Transverse colon (tissue), 4 donors: ENCODE measurements at regions not wholly inside any gene's neighbourhood (a gene's known extent, or its start where the extent isn't known, plus 50 kb on each side); places are given as distances from the start of the nearest gene placed in this dataset.

Source experiments
- DNase-seq: peaks from one replicate; pipeline ENCODE4 v3.0.0-alpha.2; 2019
- H3K27ac ChIP-seq, 4 donors: fragments of 200-600 bp; sonication (generic); 2 replicates each; pipeline ENCODE4 v1.5.1; 2016 to 2018; ENCODE audit warnings: inconsistent platforms in 4 of 4
- H3K27me3 ChIP-seq: fragments of 200-600 bp; sonication (generic); 2 replicates; pipeline ENCODE4 v1.5.1; 2017; ENCODE audit warnings: inconsistent platforms
- H3K36me3 ChIP-seq, 4 donors: fragments of 200-600 bp; sonication (generic); 2 replicates each; pipeline ENCODE4 v1.5.1; 2017 to 2019; ENCODE audit warnings: inconsistent platforms in 4 of 4
- H3K4me1 ChIP-seq, 4 donors: fragments of 200-600 bp; sonication (generic); 2 replicates each; pipeline ENCODE4 v1.5.1; 2017 to 2020; ENCODE audit warnings: inconsistent platforms in 4 of 4
- H3K4me3 ChIP-seq, 4 donors: fragments of 200-600 bp; sonication (generic); 1 replicate in 1 of 4; 2 replicates in 3 of 4; pipeline versions ENCODE4 v1.5.1 to v1.6.1; 2017 to 2019; ENCODE audit warnings: inconsistent platforms in 4 of 4
- H3K9me3 ChIP-seq, 2 donors: fragments of 200-600 bp; sonication (generic); 2 replicates each; pipeline ENCODE4 v1.5.1; 2017 to 2019; ENCODE audit warnings: inconsistent platforms in 2 of 2
- CTCF ChIP-seq, 5 experiments: fragments of 200-600 bp in 3 of 5; fragments of 450-650 bp in 2 of 5; sonication (generic) in 3 of 5; IDR thresholded peaks; 1 replicate in 2 of 5; 2 replicates in 3 of 5; pipeline ENCODE4 v1.5.1; 2016 to 2017; ENCODE audit warnings: antibody characterized with exemption in 5 of 5, inconsistent platforms in 3 of 5, mild to moderate bottlenecking in 2 of 5, moderate library complexity in 1 of 5
- EP300 ChIP-seq: sonication (generic); formaldehyde crosslinking; IDR thresholded peaks from one replicate; pipeline ENCODE4 v1.6.1; 2017; ENCODE audit warnings: antibody characterized with exemption, low read depth
- POLR2A ChIP-seq: fragments of 450-650 bp; IDR thresholded peaks from one replicate; pipeline ENCODE4 v1.6.1; 2016; ENCODE audit warnings: antibody characterized with exemption, mild to moderate bottlenecking, moderate library complexity
- POLR2AphosphoS5 ChIP-seq, 3 donors: sonication (generic); formaldehyde crosslinking; IDR thresholded peaks; one replicate each; pipeline ENCODE4 v1.6.1; 2016; ENCODE audit warnings: antibody characterized with exemption in 3 of 3
- WGBS, 2 donors: methylation state at CpG; one replicate each; pipeline ENCODE4 v1.1.5; 2018; ENCODE audit warnings: low coverage in 1 of 2; 5-methylcytosine and 5-hydroxymethylcytosine counted together
- in situ Hi-C, 4 donors: fragments of 200-750 bp; cut with MboI; loops; one replicate each; pipeline versions ENCODE4 v1.15.0 to v1.15.1; 2017; ENCODE audit warnings: low sequenced_read_pairs in 3 of 4, low pct_ligation_motif_present in 1 of 4, low pct_unique_long_range_greater_than_20kb in 1 of 4
- intact Hi-C: fragments of 100-400 bp; cut with DNase I; formaldehyde crosslinking; loops from one replicate; pipeline ENCODE4 v1.15.1; 2023; ENCODE audit warnings: low total_unique reads

DNA sequence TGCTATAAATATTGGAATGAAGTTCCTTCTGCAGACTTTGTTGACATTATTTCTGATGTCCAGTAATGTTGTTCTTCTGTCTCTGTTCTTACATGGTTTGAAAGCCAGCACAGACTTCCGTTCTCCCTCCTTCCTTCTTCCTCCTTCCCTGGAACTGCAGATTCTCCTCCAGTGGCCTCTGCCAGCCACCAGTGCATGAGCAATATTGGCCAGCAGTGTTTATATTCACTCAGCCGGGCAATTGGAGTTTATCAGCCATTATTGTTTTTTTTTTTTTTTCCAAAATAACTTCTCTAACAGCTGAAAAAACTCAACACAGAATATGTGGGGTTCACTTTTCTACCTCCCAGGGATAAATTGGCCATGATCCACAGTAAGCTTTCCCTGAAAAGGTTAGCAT, 86.8 kb downstream of the ADCYAP1 start:
- TF ChIP-seq CTCF (IDR thresholded peaks at IDR 0.05) (no peak), POLR2AphosphoS5 (IDR thresholded peaks at IDR 0.05) (no peak), EP300 (no peak), POLR2A (no peak)
- H3K36me3 ChIP-seq, result no peaks in the 10 kb centered on the region
- H3K9me3 ChIP-seq, result peaks cover 0 to 5% of the 10 kb centered on the region in 2 donors
- WGBS, 2 donors, result 56 to 68% methylated on average over 2 of the region's 2 CpGs
- intact Hi-C loops, result no loop called here
- DNase-seq, result no peak
- H3K4me1 ChIP-seq, result no peaks in the 10 kb centered on the region
- no peak overlapping the region for H3K4me3 ChIP-seq
- in situ Hi-C loops, result no loop called here
- no peaks in the 10 kb centered on the region for H3K27me3 ChIP-seq
- no peak overlapping the region for H3K27ac ChIP-seq

DNA sequence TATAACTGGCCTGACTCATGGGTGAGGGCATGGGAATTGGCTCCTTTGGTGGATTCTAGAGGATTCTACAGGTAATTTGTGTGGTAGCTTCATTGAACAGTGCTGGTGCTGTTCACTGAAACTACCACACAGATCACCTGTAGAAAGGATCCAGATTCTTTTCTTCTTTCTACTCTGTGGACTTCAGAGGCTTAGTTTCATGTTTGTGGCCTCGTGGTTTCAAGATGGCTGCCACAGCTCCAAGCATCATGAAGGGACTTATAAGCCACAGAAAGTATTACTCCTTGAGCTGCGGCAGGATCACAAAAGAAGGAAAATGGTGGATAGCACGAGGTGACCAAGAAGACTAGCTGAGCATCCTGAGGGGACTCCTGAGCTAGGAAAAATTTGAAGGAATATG, 88.9 kb downstream of the ADCYAP1 start:
- no peak for DNase-seq
- Histone ChIP-seq H3K36me3 (no peaks in the 10 kb centered on the region), H3K27ac (no peak overlapping the region), H3K4me3 (no peak overlapping the region), H3K4me1 (no peaks in the 10 kb centered on the region), H3K27me3 (no peaks in the 10 kb centered on the region), H3K9me3 (peaks cover 0 to 5% of the 10 kb centered on the region in 2 donors)
- intact Hi-C loops, result no loop called here
- in situ Hi-C loops, result no loop called here
- TF ChIP-seq CTCF (IDR thresholded peaks at IDR 0.05) (no peak), POLR2AphosphoS5 (IDR thresholded peaks at IDR 0.05) (no peak), POLR2A (no peak), EP300 (no peak)
- 56 to 71% methylated on average over 3 of the region's 3 CpGs for WGBS, 2 donors

DNA sequence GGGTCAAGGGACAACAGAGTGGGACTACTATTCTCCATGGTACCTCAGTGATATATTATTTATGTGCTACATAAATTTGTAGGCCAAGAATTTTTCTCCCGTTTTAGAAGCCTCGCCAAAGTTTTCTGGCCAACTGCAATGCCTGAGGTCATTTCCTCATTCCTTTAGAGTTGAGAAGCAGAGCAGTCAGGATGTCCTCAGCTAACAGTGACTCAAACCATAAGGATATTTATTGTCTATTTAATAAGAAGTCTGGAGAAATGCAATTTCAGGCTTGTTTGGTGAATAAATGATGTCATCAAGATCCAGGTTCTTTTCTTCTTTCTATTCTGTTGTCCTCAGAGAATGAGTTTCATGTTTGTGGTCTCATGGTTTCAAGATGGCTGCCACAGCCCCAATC, 91.0 kb downstream of the ADCYAP1 start:
- in situ Hi-C loops, result no loop called here
- Histone ChIP-seq H3K4me3 (no peak overlapping the region), H3K9me3 (peaks cover 0 to 5% of the 10 kb centered on the region in 2 donors), H3K4me1 (no peaks in the 10 kb centered on the region), H3K36me3 (no peaks in the 10 kb centered on the region), H3K27me3 (no peaks in the 10 kb centered on the region), H3K27ac (no peak overlapping the region)
- TF ChIP-seq EP300, result no peak
- TF ChIP-seq CTCF (IDR thresholded peaks at IDR 0.05), result no peak
- no peak for TF ChIP-seq POLR2AphosphoS5 (IDR thresholded peaks at IDR 0.05)
- no peak for TF ChIP-seq POLR2A
- DNase-seq, result no peak
- intact Hi-C loops, result no loop called here
- WGBS, 2 donors, result 42 to 72% methylated on average over 2 of the region's 2 CpGs

DNA sequence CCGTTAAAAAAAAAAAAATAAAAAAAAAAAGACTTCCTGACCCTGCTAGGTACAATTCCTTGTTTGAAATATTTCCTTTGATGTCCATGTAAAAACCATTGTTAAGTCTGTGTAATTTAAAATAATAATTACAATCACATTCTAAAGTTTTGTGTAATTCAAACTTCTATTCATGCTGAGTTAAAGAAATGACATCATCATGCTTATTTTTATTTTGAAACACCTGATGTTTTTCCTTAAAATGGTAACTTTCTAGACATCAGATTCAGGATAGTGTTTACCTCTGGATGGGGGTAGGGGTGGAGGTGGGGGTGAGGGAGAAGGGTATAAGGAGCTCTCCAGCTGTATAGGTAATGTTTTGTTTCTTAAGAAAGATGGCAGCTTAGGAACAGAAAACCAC, 92.8 kb downstream of the ADCYAP1 start:
- in situ Hi-C loops (no loop called here), intact Hi-C loops (no loop called here)
- H3K36me3 ChIP-seq, result no peaks in the 10 kb centered on the region
- TF ChIP-seq CTCF (IDR thresholded peaks at IDR 0.05) (no peak), EP300 (no peak), POLR2AphosphoS5 (IDR thresholded peaks at IDR 0.05) (no peak), POLR2A (no peak)
- peaks cover 0 to 5% of the 10 kb centered on the region in 2 donors for H3K9me3 ChIP-seq
- 85 to 100% methylated on average over 1 of the region's 1 CpG for WGBS, 2 donors
- no peaks in the 10 kb centered on the region for H3K4me1 ChIP-seq
- H3K4me3 ChIP-seq, result no peak overlapping the region
- H3K27me3 ChIP-seq, result no peaks in the 10 kb centered on the region
- DNase-seq, result no peak
- no peak overlapping the region for H3K27ac ChIP-seq
